BE2C (cell line): ENCODE measurements at regions not wholly inside any gene's neighbourhood (a gene's known extent, or its start where the extent isn't known, plus 50 kb on each side); places are given as distances from the start of the nearest gene placed in this dataset.

ENCODE experiments used
- DNase-seq: peaks from one replicate; pipeline ENCODE4 v3.0.0-alpha.2; 2020
- H3K27me3 ChIP-seq: fragments of 250-450 bp; sonication (Bioruptor Pico); 2 replicates; pipeline ENCODE4 v1.5.1; 2020; ENCODE audit warnings: mild to moderate bottlenecking
- H3K36me3 ChIP-seq: fragments of 250-450 bp; sonication (Bioruptor Pico); 2 replicates; pipeline ENCODE4 v1.5.1; 2020; ENCODE audit warnings: mild to moderate bottlenecking
- H3K4me1 ChIP-seq: fragments of 250-450 bp; sonication (Bioruptor Pico); 2 replicates; pipeline ENCODE4 v1.5.1; 2020
- H3K4me3 ChIP-seq: 2 replicates; pipeline ENCODE4 v1.5.1; 2011; ENCODE audit warnings: low read depth, low read length
- H3K9me3 ChIP-seq: fragments of 250-450 bp; sonication (Bioruptor Pico); 2 replicates; pipeline ENCODE4 v1.5.1; 2020
- TF ChIP-seq, protein P1 (sequence below): IDR thresholded peaks from 2 replicates; pipeline ENCODE4 v1.5.1; 2012; ENCODE audit warnings: mild to moderate bottlenecking, low read depth, low read length

DNA sequence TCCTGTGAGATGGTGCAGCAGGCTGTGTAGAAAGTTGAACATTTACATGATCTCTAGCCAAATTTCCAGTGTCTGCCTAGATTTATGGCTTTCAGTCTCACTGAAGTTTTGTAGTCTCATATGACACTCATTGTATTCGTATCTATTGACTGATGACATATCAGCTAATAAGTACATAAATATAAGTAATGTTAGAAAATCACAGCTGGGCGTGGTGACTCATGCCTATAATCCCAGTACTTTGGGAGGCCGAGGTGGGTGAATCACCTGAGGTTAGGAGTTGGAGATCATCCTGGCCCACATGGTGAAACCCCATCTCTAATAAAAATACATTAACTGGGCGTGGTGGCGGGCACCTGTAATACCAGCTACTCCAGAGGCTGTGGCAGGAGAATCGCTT, 54.7 kb upstream of the HTR2A start:
- Histone ChIP-seq H3K4me1 (no peaks in the 10 kb centered on the region), H3K27me3 (peaks cover 6% of the 10 kb centered on the region), H3K9me3 (no peaks in the 10 kb centered on the region), H3K4me3 (no peak overlapping the region), H3K36me3 (no peaks in the 10 kb centered on the region)
- TF ChIP-seq, protein P1, sequence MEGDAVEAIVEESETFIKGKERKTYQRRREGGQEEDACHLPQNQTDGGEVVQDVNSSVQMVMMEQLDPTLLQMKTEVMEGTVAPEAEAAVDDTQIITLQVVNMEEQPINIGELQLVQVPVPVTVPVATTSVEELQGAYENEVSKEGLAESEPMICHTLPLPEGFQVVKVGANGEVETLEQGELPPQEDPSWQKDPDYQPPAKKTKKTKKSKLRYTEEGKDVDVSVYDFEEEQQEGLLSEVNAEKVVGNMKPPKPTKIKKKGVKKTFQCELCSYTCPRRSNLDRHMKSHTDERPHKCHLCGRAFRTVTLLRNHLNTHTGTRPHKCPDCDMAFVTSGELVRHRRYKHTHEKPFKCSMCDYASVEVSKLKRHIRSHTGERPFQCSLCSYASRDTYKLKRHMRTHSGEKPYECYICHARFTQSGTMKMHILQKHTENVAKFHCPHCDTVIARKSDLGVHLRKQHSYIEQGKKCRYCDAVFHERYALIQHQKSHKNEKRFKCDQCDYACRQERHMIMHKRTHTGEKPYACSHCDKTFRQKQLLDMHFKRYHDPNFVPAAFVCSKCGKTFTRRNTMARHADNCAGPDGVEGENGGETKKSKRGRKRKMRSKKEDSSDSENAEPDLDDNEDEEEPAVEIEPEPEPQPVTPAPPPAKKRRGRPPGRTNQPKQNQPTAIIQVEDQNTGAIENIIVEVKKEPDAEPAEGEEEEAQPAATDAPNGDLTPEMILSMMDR = no peak
- DNase-seq = no peak

DNA sequence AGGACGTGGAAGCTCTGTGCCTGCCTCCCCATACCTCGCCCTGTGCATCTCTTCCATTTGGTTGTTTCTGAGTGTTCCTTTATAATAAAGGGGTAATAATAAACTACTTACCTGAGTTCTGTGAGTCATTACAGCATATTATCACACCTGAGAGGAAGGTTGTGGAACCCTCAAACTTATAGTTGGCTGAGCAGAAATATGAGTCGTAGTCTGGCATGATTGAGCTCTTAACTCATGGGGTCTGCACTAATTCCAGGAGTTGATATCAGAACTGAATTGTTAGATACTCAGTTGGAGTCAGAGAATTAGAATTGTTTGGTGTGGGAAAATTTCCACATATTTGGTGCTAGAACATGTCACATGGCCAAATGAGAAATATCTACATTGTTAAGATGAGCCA, 52.4 kb upstream of the HTR2A start:
- H3K4me3 ChIP-seq = no peak overlapping the region
- H3K27me3 ChIP-seq = peaks cover 6% of the 10 kb centered on the region
- H3K4me1 ChIP-seq = no peaks in the 10 kb centered on the region
- TF ChIP-seq, protein P1 = no peak
- no peaks in the 10 kb centered on the region for H3K36me3 ChIP-seq
- no peaks in the 10 kb centered on the region; the same call in 1 of the 2 replicates for H3K9me3 ChIP-seq
- DNase-seq = no peak

DNA sequence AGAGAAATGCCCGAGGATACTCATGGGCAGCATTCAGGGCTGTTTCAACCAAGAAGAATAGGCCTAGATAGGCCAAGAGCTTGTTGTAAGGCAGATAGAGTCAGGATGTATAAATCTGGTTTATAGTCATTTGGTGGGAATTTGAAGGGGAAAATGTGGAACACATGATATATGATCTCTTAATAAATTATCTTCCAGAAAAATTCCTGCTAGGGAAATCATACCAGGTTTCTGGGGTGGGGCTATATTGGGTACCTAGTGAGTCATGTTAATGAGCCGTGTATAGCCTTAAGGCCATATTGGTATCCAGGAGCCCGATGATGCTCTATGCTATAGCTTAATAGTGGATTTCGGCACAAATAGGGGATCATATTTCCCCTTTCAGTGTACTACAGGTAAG, 51.5 kb upstream of the HTR2A start:
- no peak overlapping the region for H3K4me3 ChIP-seq
- no peaks in the 10 kb centered on the region for H3K36me3 ChIP-seq
- TF ChIP-seq, protein P1 = no peak
- H3K4me1 ChIP-seq = no peaks in the 10 kb centered on the region
- H3K9me3 ChIP-seq = no peaks in the 10 kb centered on the region; the same call in 1 of the 2 replicates
- peaks cover 4% of the 10 kb centered on the region for H3K27me3 ChIP-seq
- DNase-seq = no peak

DNA sequence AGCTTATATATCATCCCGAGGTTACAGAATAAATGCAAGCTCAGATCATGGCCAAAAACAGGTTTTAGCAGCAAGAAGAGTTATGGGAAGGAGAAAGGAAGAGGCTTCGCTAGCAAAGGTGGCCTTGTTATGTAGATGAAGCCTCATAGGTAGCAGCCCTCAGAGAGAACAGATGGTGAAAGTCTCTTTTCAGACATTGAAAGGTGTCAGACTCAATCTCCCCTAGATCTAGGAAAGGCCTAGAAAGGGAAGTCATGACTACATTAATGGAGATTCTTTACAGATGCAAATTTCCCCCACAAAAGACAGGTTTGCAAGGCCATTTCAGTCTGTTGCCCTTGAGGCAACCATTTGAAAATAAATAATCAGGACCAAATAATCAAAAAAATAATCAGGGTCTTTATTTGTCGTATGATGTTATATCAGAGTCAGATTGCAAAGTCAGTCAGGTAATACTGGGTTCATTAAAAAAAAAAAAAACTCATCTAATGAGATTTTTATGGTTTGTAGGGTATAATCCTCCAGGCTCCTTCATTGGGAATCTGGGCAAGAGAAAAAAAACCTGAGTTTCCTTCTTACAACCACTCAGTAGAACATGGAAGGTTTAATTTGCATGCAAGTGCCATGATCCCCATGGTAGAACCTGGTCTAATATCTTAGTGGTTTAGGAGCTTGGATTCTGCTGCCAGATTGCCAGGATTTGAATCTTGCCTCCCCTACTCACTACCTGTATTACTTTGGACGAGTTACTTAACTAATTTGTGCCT, 50.8 kb upstream of the HTR2A start:
- Histone ChIP-seq H3K9me3 (no peaks in the 10 kb centered on the region; the same call in 1 of the 2 replicates), H3K4me1 (no peaks in the 10 kb centered on the region)
- TF ChIP-seq, protein P1 = no peak

More for the DNA sequence above, 50.8 kb upstream of the HTR2A start:
- peaks cover 2% of the 10 kb centered on the region; the same call in 1 of the 2 replicates for H3K27me3 ChIP-seq
- H3K36me3 ChIP-seq = no peaks in the 10 kb centered on the region
- no peak overlapping the region for H3K4me3 ChIP-seq
- DNase-seq = no peak
